Stimulated activated CD4-positive, alpha-beta T cell treated with anti-CD3 and anti-CD28 coated beads, TNF-alpha, amount 100 ng/mL, for 24 hours (primary cell): ENCODE measurements at regions not wholly inside any gene's neighbourhood (a gene's known extent, or its start where the extent isn't known, plus 50 kb on each side); places are given as distances from the start of the nearest gene placed in this dataset.

Source experiments
- DNase-seq, 3 experiments: peaks; one replicate each; pipeline ENCODE4 v3.0.0-alpha.2; 2020; ENCODE audit warnings: low read depth in 3 of 3

DNA sequence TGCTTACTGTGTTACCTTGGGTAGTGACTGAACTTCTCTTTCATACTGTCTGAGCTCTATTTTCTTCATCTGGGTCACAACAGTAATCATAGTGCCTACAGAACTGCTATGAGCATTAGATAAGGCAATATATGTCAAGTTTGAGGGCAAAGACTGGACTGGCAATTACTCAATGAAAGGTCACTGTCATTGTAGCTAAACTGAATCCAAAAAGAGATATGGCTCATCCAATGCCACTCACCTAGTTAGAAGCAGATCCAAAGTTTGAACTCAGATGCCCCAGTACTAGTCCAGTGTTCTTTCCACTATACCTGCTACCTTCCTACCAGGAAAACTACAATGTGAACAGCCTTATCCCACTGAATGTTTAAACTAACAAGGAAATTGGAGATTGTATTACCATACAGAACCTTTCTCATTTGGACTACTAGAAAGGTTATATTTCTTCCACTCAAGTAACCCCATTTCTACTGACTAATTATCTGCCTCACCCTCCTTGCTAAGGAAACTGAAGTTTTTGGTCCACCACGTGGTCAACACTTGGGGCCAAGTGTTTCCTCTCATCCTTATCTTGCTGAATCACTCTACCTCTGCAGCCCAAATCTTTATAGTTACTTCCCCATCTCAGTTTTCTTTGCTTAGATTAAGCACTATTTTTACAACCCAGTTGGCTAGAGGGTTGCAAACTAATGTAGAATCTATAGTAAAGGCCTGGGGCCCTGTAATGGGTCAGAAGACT lies 202.3 kb upstream of the LPP start:
- DNase-seq: no peak

GRCh38 chr3:187952849-187953248 lies 201.1 kb upstream of the LPP start:
- DNase-seq: no peak

GRCh38 chr3:187954516-187954872 lies 199.5 kb upstream of the LPP start:
- DNase-seq: no peak

GRCh38 chr3:187954873-187955586 lies 198.9 kb upstream of the LPP start:
- no peak for DNase-seq

GRCh38 chr3:187955587-187955952 lies 198.4 kb upstream of the LPP start:
- no peak for DNase-seq

DNA sequence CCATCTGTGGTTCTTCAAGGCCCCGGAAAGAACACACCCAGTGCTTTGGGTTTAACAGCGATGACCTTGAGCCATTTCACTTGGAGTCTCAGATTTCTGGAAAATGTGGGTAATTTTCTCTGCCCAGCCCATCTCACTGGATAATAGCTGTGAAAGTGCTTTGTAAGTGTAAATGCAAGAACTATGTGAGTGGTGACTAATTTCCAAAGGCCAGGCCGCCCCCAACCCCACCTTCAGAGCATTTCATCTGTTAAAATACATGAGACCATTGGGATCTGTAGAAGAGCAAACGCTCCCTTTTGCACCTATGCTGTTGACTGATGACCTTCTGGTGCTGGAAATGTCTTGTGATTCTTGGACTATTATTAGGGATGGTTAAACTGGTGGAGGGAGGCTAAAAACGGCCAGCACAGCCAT lies 196.8 kb upstream of the LPP start:
- DNase-seq: peak in 1 of 3 experiments; percentile 16

- DNase-seq: no peak
Observed at GRCh38 chr3:187957582-187957981, 196.4 kb upstream of the LPP start.

GRCh38 chr3:187958432-187959003 lies 195.4 kb upstream of the LPP start:
- peak in 1 of 3 experiments; percentile 42 for DNase-seq

- DNase-seq: no peak
Observed at GRCh38 chr3:187960820-187961219, 193.1 kb upstream of the LPP start.

DNA sequence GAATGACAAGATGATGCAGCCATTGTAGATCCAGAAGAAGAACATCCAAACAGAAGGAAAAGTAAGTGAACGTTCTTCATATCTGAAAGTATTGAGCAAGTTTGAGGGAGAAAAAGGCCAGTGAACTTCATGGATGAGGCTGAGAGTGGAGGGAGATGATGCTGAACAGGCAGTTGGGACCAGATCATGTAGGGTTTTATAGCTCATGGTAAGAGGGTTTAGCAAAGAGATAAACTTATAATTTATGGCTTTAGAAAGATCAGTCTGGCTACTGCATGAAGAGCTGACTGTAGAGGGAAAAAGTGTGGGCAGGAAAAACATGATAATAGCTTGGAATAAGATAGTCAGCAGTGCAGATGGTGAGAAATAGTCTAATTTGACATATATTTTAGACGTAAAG lies 192.6 kb upstream of the LPP start:
- no peak for DNase-seq

DNA sequence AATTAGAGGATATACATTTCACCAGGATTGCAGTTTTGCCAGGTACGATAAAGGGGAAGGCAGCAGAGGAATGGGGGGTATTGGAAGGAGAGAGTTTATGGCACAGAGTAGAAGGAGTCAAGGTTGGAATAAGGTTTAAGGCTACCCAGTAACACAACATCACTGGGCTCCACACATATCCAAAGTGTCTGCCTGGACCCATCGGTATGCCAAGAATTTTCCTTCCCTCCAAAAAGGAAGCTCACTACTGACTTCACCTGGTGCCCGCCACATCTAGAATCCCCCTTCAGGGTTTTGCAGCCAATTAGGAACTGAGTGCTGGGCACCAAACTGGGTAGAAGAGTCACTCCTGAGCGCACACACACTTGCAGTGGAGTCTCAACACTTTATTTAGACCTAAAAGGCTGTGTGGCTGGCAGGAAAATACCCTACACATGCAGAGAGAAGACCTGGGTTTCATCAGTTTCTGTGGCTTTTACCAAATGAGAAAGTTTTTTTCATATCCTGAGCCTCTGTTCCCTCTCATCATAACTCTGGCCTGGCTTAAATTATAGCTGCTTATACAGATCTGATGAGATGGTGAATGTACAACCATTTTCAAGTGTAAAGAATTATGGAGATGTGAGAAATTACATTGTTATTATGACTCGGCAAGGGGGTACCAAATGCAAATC lies 190.8 kb upstream of the LPP start:
- no peak for DNase-seq

- no peak for DNase-seq
Observed at GRCh38 chr3:187963677-187964385, 190.1 kb upstream of the LPP start.

- DNase-seq: no peak
Observed at GRCh38 chr3:187964760-187965159, 189.2 kb upstream of the LPP start.

DNA sequence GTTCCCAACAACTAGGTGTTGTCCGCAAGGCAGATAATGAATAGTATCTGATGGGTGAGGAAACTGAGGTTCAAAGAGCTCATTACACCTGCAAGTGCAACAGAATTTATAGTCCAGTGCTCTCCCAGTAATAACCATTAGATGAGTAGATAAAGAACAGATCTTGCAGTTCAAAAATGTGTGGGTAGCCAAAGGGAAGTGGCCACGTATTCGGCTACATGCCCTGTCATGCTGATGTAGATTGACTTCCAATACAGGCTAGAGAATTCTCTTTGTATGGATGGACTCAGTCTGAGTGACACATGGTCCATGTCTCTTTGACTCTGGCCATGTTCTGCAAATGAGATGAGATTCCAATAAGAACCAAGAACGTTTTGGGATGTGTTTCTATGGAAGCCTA lies 187.9 kb upstream of the LPP start:
- no peak for DNase-seq

DNA sequence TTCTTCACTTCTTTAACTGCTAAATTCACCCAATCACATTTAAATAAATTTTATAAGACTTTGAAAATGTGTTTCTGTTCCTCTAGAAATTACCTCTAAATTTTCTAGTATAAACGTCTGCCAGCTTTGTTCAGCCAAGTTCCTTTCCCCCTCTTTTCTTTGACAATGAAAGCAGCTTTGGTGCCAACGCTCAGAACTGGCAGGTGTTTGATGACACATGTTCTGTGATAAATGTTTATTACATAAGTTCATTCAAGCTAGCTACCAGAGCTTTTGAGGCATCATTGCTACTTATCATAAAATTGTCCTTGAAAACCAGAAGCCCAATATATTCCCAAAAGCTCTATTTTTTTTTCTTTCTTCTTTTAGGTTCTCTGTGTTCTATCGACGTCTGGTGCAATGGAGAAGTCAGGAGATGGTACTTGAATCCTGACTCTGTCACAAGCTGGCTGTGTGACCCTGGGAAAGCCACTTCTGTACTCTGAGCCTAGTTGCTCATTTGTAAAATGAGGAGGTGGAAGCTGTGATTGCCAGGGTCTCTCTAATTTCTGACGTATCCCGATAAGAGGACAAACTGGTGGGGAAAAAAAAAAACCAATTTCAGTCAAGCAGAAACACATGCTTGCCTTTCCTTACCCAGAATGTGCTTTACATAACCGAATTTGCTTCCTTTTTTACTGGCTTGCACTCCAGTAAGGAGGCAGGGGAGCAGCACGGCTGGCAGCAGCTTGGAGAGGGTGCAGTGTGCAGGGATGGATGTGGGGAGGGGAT lies 187.1 kb upstream of the LPP start:
- DNase-seq: no peak

DNA sequence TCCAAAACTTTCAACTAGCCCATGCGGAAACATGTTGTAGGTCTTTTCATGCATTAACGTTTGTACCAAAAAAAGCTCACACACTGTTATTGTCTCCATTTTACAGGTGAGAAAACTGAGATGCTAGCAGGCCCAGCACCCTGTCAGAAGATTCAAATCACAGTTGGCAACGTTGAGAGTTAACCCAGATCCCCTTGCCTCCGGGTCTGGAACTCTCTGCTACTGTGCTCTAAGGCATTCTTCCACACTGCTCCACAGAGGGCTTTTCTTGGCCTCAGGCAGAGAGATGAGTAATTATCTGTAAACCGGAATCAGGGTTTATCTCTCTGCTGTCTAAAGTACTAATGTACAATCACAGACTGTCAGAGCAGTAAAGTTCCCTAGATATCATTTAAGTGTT lies 186.0 kb upstream of the LPP start:
- DNase-seq: no peak

DNA sequence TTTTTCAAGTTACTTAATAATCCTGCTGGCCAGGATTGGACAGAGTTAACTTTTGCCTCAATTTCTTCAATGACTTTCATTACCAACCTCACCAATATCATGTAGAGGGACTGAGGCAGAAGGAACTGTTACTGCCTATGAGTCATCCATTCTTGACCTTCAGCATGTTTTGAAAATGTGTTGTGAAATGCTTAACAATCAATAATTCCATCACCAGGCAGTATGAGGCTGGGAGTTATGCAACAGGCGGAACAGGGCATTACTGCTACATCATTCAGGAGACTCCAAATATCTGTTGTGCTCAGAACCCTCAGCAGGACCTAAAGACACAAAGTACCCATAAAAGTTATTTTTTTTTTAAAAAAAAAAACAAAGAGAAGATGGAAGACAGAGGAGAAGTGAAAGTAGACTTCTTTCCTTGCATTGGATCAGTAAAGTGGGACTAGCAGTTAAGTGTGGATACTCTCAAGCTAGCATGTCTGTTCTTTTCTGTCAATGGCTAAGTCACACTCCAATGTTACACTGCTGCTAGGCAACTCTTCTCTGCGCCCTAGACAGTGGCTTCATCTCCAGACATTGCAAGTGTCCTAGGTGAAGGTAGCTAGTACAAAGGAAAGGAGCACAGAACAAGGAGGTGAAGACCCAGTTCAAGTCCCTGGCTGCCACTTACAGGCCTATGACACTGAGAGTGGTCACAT lies 184.9 kb upstream of the LPP start:
- no peak for DNase-seq

DNA sequence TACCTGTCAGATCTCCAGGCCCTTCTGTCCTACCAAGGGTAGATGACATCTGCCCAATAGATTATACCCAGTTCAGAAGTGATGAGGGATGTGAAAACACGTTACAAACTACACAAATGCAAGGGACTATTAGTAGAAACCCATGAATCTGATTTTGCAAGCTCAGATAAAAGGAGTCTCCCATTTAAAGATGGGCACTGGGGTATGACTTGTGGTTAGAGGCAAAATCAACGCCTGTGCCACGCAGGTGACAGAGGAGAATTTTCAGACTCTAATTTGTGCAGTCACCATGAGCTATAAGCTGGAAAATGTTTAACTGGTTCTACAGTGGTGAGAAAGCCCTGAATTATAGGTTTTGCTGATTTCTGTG lies 184.4 kb upstream of the LPP start:
- DNase-seq: no peak

GRCh38 chr3:187970106-187970505 lies 183.9 kb upstream of the LPP start:
- DNase-seq: no peak

DNA sequence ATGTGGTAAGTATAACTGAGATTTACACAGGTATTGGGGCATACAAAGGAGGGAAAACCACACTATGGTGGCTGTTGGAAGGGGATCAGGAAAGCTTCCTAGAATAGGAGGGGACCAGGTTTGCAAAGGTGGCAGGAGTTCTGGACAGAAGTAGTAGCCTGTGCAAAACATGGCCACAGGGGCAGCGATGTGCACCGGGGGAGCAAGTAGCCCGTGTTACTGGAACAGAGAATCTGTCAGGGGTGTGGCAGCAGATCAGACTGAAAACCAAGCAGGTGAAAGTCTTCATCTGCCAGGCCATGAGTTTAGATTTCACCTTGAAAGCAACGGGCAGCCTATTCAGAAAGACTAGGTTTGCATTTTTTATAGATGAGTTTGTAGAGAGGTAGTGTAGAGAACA lies 182.3 kb upstream of the LPP start:
- DNase-seq: no peak

DNA sequence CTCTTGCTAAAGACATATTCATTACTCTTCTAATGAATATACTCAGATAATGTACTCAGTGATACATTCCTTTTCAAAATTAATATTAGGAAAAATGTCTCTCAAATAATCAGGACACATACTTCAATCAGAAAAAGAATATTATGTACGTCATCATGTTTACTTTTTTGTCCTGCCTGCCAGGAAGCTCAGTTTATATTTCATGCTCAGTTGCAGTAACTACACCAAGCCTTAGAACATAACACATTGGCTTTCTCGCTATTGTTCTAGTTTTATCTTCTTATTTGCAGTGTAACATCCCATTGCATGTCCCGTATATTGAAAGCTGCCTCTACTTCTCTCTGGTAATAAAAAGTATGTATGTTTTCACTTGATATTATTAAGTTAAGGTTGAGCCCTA lies 181.5 kb upstream of the LPP start:
- DNase-seq: no peak
